ENCODE measurements at regions not wholly inside any gene's neighbourhood (a gene's known extent, or its start where the extent isn't known, plus 50 kb on each side); places are given as distances from the start of the nearest gene placed in this dataset.
"Not testable (repeated sequence)": the region's sequence is repeated elsewhere in the genome, so short reads cannot be mapped to it uniquely, and the experiment has no call there.

DNA sequence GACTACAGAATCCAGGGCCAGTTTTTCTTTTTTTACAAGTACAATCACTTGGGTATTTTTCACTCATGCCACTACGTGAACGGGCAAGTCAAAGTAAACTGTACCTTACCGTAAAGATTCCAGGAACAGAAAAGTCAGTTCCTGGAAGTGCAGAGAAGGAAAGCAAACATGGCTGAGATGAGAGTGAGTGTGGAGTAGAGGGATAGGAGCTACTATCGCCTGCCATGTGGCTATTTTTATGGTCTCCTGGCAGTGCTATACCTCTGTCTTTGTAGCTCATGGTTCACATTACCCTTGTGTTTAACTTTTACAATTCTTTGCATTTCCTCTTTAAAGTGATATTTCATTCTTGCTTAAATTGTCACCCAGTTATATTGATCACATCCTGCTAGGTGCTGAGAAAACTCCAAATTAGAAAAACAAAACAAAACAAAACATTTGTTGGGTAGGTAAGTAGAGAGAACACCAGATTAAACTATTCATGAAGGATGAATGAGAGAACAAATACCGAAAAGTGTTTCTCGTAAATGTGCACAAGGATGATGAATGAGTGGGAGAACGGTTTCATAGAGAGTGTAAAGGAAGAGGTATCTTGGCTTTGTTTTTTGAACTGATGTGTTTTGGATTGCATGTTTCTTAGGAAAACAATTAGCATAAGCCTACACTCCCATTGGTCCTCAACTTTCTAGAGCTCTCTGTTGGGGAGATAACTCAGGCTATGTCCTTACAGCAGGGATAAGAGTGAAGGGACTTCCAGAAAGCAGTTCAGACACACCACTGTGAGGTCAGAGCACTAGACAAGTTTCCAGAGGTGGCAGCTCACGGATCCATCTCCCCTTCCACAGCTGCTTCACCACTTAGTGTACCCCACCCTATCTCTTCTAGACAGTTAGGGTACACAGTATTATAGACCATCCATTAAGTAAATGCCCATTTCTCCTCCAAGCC lies 163.7 kb downstream of the IPO8 start:
- H3K18ac ChIP-seq (ENCODE audit: low read depth in 1 of 2, low read length in 2 of 2): no peak overlapping the region
- DNase-seq: no peak
- H3K36me3 ChIP-seq (ENCODE audit: control insufficient read depth in 1 of 2, insufficient read depth in 2 of 2, low read depth in 1 of 2, low read length in 2 of 2): no peaks in the 10 kb centered on the region
- H3K23ac ChIP-seq (ENCODE audit: low read length in 2 of 2): no peak overlapping the region
- H3K27me3 ChIP-seq (ENCODE audit: control insufficient read depth in 1 of 2, insufficient read depth in 1 of 2, low read length in 2 of 2): no peaks in the 10 kb centered on the region
- no peak overlapping the region for H4K91ac ChIP-seq (ENCODE audit: low read length)
- no peak overlapping the region for H3K4me3 ChIP-seq (ENCODE audit: insufficient read depth in 1 of 2, low read depth in 1 of 2, low read length in 2 of 2)
- no peak overlapping the region for H4K8ac ChIP-seq (ENCODE audit: low read length)
- H3K14ac ChIP-seq (ENCODE audit: low read length in 2 of 2): no peak overlapping the region
- H2BK120ac ChIP-seq (ENCODE audit: low read depth, low read length): no peak overlapping the region
- H2BK15ac ChIP-seq (ENCODE audit: low read depth, poor library complexity, severe bottlenecking): no peak overlapping the region
- no peak overlapping the region for H2AK5ac ChIP-seq (ENCODE audit: low read length, severe bottlenecking)
- H3K4ac ChIP-seq (ENCODE audit: low read depth in 1 of 2, low read length in 2 of 2): no peak overlapping the region
- H2AFZ ChIP-seq (ENCODE audit: low read depth, low read length): no peak overlapping the region
- H2BK5ac ChIP-seq (ENCODE audit: low read depth, low read length, poor library complexity, severe bottlenecking): no peak overlapping the region
- no peaks in the 10 kb centered on the region for H3K9me3 ChIP-seq (ENCODE audit: control insufficient read depth, low read length)
- no peak overlapping the region for H2BK12ac ChIP-seq (ENCODE audit: low read length in 2 of 2)
- H3K27ac ChIP-seq (ENCODE audit: low read length, poor library complexity, severe bottlenecking): no peak overlapping the region
- H3K79me1 ChIP-seq (replicated peaks; ENCODE audit: low read length, poor library complexity, severe bottlenecking): no peaks in the 10 kb centered on the region
- no peaks in the 10 kb centered on the region for H3K4me1 ChIP-seq (ENCODE audit: control insufficient read depth, insufficient read depth, low read depth, low read length)
- no peak overlapping the region for H3K4me2 ChIP-seq (ENCODE audit: low read length, poor library complexity, severe bottlenecking)
- H3K9ac ChIP-seq (ENCODE audit: low read length): no peak overlapping the region
- 94% methylated on average over 7 of the region's 8 CpGs for WGBS

DNA sequence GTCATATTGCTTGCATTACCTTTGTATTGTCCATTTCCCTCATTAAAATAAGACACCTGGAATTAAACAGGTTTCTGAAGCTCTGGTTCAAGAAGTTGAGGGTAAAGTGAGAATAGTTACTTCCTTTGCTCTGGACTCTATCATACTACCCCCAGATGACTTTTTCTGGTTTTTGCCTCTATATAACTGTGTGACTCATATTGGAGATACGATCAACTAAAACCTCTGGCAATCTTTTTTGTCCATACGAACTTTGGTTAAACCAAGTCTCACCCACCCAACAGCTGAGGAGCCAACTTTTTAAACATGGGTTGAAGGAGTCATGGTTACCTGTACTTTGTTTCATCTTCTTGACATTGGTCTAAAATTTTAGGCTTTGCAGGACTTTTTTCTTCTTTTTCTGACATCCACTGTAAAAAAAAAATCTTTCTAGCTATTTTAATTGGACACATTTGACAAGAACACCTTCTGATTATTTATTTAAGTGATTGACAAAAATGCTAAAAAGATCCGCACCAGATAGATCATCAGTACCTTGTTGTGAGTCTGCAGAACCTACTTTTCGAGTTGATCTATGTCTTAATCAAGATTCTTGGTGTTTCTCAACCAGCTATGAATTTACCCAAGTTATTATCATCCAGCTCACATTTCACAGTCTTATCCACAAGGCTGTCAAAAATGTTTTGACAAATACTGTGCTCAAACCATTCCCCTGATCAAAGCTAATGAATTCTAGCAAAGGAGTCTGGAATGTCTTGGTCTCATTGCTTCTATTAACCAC lies 166.0 kb downstream of the IPO8 start:
- Histone ChIP-seq H3K14ac (ENCODE audit: low read length in 2 of 2) (no peak overlapping the region), H4K91ac (ENCODE audit: low read length) (no peak overlapping the region), H2BK15ac (ENCODE audit: low read depth, poor library complexity, severe bottlenecking) (no peak overlapping the region), H3K4me1 (ENCODE audit: control insufficient read depth, insufficient read depth, low read depth, low read length) (no peaks in the 10 kb centered on the region), H2AK5ac (ENCODE audit: low read length, severe bottlenecking) (no peak overlapping the region), H3K23ac (ENCODE audit: low read length in 2 of 2) (no peak overlapping the region), H3K36me3 (ENCODE audit: control insufficient read depth in 1 of 2, insufficient read depth in 2 of 2, low read depth in 1 of 2, low read length in 2 of 2) (no peaks in the 10 kb centered on the region), H4K8ac (ENCODE audit: low read length) (no peak overlapping the region), H2BK12ac (ENCODE audit: low read length in 2 of 2) (no peak overlapping the region), H3K4me2 (ENCODE audit: low read length, poor library complexity, severe bottlenecking) (no peak overlapping the region), H3K27ac (ENCODE audit: low read length, poor library complexity, severe bottlenecking) (no peak overlapping the region), H3K9me3 (ENCODE audit: control insufficient read depth, low read length) (no peaks in the 10 kb centered on the region), H3K27me3 (ENCODE audit: control insufficient read depth in 1 of 2, insufficient read depth in 1 of 2, low read length in 2 of 2) (no peaks in the 10 kb centered on the region), H3K79me1 (replicated peaks; ENCODE audit: low read length, poor library complexity, severe bottlenecking) (no peaks in the 10 kb centered on the region), H3K4me3 (ENCODE audit: insufficient read depth in 1 of 2, low read depth in 1 of 2, low read length in 2 of 2) (no peak overlapping the region), H3K4ac (ENCODE audit: low read depth in 1 of 2, low read length in 2 of 2) (no peak overlapping the region), H3K18ac (ENCODE audit: low read depth in 1 of 2, low read length in 2 of 2) (no peak overlapping the region), H2AFZ (ENCODE audit: low read depth, low read length) (no peak overlapping the region), H3K9ac (ENCODE audit: low read length) (no peak overlapping the region), H2BK5ac (ENCODE audit: low read depth, low read length, poor library complexity, severe bottlenecking) (no peak overlapping the region), H2BK120ac (ENCODE audit: low read depth, low read length) (no peak overlapping the region)
- no peak for DNase-seq
- 94% methylated on average over 2 of the region's 4 CpGs for WGBS

DNA sequence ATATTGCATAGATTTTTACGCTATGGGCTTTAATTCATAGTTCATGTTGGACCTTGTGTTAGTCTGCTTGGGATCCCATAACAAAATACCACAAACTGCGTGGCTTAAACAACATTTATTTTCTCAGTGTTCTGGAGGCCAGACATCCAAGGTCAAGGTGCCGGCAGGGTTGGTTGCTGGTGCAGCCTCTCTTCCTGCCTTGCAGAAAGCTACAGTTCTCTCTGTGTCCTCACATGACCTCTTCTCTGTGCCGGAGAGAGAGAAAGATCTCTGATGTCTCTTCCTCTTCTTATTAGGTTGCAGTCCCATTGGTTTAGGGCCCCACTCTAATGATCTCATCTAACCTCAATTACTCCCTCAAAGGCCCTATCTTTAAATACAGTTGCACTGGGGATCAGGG lies 170.5 kb downstream of the IPO8 start:
- no peaks in the 10 kb centered on the region for H3K4me1 ChIP-seq (ENCODE audit: control insufficient read depth, insufficient read depth, low read depth, low read length)
- H3K36me3 ChIP-seq (ENCODE audit: control insufficient read depth in 1 of 2, insufficient read depth in 2 of 2, low read depth in 1 of 2, low read length in 2 of 2): no peaks in the 10 kb centered on the region
- WGBS: 47% methylated on average over 4 of the region's 4 CpGs
- no peak overlapping the region for H3K9ac ChIP-seq (ENCODE audit: low read length)
- H3K4ac ChIP-seq (ENCODE audit: low read depth in 1 of 2, low read length in 2 of 2): no peak overlapping the region
- H2BK15ac ChIP-seq (ENCODE audit: low read depth, poor library complexity, severe bottlenecking): no peak overlapping the region
- H2AK5ac ChIP-seq (ENCODE audit: low read length, severe bottlenecking): no peak overlapping the region
- no peak overlapping the region for H3K23ac ChIP-seq (ENCODE audit: low read length in 2 of 2)
- no peak overlapping the region for H2AFZ ChIP-seq (ENCODE audit: low read depth, low read length)
- no peak overlapping the region for H3K4me3 ChIP-seq (ENCODE audit: insufficient read depth in 1 of 2, low read depth in 1 of 2, low read length in 2 of 2)
- H4K8ac ChIP-seq (ENCODE audit: low read length): no peak overlapping the region
- no peaks in the 10 kb centered on the region for H3K27me3 ChIP-seq (ENCODE audit: control insufficient read depth in 1 of 2, insufficient read depth in 1 of 2, low read length in 2 of 2)
- H3K14ac ChIP-seq (ENCODE audit: low read length in 2 of 2): no peak overlapping the region
- H3K79me1 ChIP-seq (replicated peaks; ENCODE audit: low read length, poor library complexity, severe bottlenecking): no peaks in the 10 kb centered on the region
- H3K27ac ChIP-seq (ENCODE audit: low read length, poor library complexity, severe bottlenecking): no peak overlapping the region
- no peak for DNase-seq
- H2BK120ac ChIP-seq (ENCODE audit: low read depth, low read length): no peak overlapping the region
- no peak overlapping the region for H4K91ac ChIP-seq (ENCODE audit: low read length)
- H3K18ac ChIP-seq (ENCODE audit: low read depth in 1 of 2, low read length in 2 of 2): no peak overlapping the region
- no peak overlapping the region for H3K4me2 ChIP-seq (ENCODE audit: low read length, poor library complexity, severe bottlenecking)
- no peaks in the 10 kb centered on the region for H3K9me3 ChIP-seq (ENCODE audit: control insufficient read depth, low read length)
- H2BK5ac ChIP-seq (ENCODE audit: low read depth, low read length, poor library complexity, severe bottlenecking): no peak overlapping the region
- H2BK12ac ChIP-seq (ENCODE audit: low read length in 2 of 2): no peak overlapping the region

DNA sequence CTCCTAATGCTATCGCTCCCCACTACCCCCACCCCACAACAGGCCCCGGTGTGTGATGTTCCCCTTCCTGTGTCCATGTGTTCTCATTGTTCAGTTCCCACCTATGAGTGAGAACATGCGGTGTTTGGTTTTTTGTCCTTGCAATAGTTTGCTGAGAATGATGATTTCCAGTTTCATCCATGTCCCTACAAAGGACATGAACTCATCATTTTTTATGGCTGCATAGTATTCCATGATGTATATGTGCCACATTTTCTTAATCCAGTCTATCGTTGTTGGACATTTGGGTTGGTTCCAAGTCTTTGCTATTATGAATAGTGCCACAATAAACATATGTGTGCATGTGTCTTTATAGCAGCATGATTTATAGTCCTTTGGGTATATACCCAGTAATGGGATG lies 175.4 kb downstream of the IPO8 start:
- not testable (repeated sequence) for H3K9ac ChIP-seq (ENCODE audit: low read length); H3K14ac ChIP-seq (ENCODE audit: low read length in 2 of 2); H3K27me3 ChIP-seq (ENCODE audit: control insufficient read depth in 1 of 2, insufficient read depth in 1 of 2, low read length in 2 of 2); H3K79me1 ChIP-seq (replicated peaks; ENCODE audit: low read length, poor library complexity, severe bottlenecking); H2BK5ac ChIP-seq (ENCODE audit: low read depth, low read length, poor library complexity, severe bottlenecking); DNase-seq; H3K4me3 ChIP-seq (ENCODE audit: insufficient read depth in 1 of 2, low read depth in 1 of 2, low read length in 2 of 2); H4K8ac ChIP-seq (ENCODE audit: low read length); H3K4ac ChIP-seq (ENCODE audit: low read depth in 1 of 2, low read length in 2 of 2); H3K9me3 ChIP-seq (ENCODE audit: control insufficient read depth, low read length); H2AFZ ChIP-seq (ENCODE audit: low read depth, low read length); H3K27ac ChIP-seq (ENCODE audit: low read length, poor library complexity, severe bottlenecking); H3K23ac ChIP-seq (ENCODE audit: low read length in 2 of 2); H3K4me1 ChIP-seq (ENCODE audit: control insufficient read depth, insufficient read depth, low read depth, low read length); H3K4me2 ChIP-seq (ENCODE audit: low read length, poor library complexity, severe bottlenecking); H3K18ac ChIP-seq (ENCODE audit: low read depth in 1 of 2, low read length in 2 of 2); H2AK5ac ChIP-seq (ENCODE audit: low read length, severe bottlenecking); H2BK120ac ChIP-seq (ENCODE audit: low read depth, low read length); H2BK15ac ChIP-seq (ENCODE audit: low read depth, poor library complexity, severe bottlenecking); H4K91ac ChIP-seq (ENCODE audit: low read length); H2BK12ac ChIP-seq (ENCODE audit: low read length in 2 of 2); H3K36me3 ChIP-seq (ENCODE audit: control insufficient read depth in 1 of 2, insufficient read depth in 2 of 2, low read depth in 1 of 2, low read length in 2 of 2)
- no CpG with 5 or more reads among the region's 4 CpGs for WGBS

Measured in mesenchymal stem cell (in vitro differentiated cells and primary cell).